ENCODE measurements at regions not wholly inside any gene's neighbourhood (a gene's known extent, or its start where the extent isn't known, plus 50 kb on each side); places are given as distances from the start of the nearest gene placed in this dataset.

GRCh38 chr14:55867719-55868118 is 250.5 kb upstream of the PELI2 start:
- no peak overlapping the region; the same call in 1 of the 2 replicates for H3K4me2 ChIP-seq (ENCODE audit: low read depth, low read length)
- CTCF ChIA-PET = no interaction called here
- no peak overlapping the region for H3K4me3 ChIP-seq (ENCODE audit: insufficient read depth, low read depth, low read length)
- BruUV-seq (replicated peaks) = no TSS peak
- H2BK5ac ChIP-seq (ENCODE audit: low read depth, low read length, poor library complexity, severe bottlenecking) = peak overlapping the region; percentile 58
- ATAC-seq (ENCODE audit: low read depth) (peak; percentile 80), DNase-seq (peak; percentile 52)
- dilution Hi-C loops (cut with HindIII; ENCODE audit: low sequenced_read_pairs, unreplicated experiment) = no loop called here
- intact Hi-C loops (cut with micrococcal nuclease) = no loop called here
- no peak overlapping the region for H2AK9ac ChIP-seq (replicated peaks; ENCODE audit: low read depth, low read length, poor library complexity)
- in situ Hi-C loops (cut with MboI; ENCODE audit: low sequenced_read_pairs) = no loop called here
- H4K91ac ChIP-seq (ENCODE audit: insufficient read depth, low read depth, low read length) = no peak overlapping the region
- no peak overlapping the region for H3K4ac ChIP-seq (ENCODE audit: low read depth, low read length)
- WGBS, 2 experiments (ENCODE audit: extremely low coverage in 2 of 2, insufficient read length in 1 of 2) = no CpG with 5 or more reads among the region's 1 CpG
- no peak overlapping the region for H4K5ac ChIP-seq (ENCODE audit: low read depth, low read length)
- no peak overlapping the region for H3K18ac ChIP-seq (ENCODE audit: low read depth, low read length)
- H2BK15ac ChIP-seq (ENCODE audit: low read depth, low read length) = no peak overlapping the region
- H2BK120ac ChIP-seq (ENCODE audit: low read depth, low read length) = no peak overlapping the region
- H3K56ac ChIP-seq (ENCODE audit: extremely low read depth, insufficient read depth, low read length) = no peak overlapping the region; the same call in 1 of the 2 replicates
- no peaks in the 10 kb centered on the region for H3K4me1 ChIP-seq (ENCODE audit: control insufficient read depth, insufficient read depth, low read length)
- H3K9ac ChIP-seq (ENCODE audit: low read depth, low read length) = no peak overlapping the region
- H3K36me3 ChIP-seq (ENCODE audit: control insufficient read depth, insufficient read depth, low read length) = no peaks in the 10 kb centered on the region
- no peak overlapping the region for H2AK5ac ChIP-seq (ENCODE audit: low read depth, low read length)
- no peak overlapping the region for H3K23ac ChIP-seq (ENCODE audit: low read depth, low read length)
- H4K20me1 ChIP-seq (ENCODE audit: insufficient read depth, low read length) = no peaks in the 10 kb centered on the region
- no peaks in the 10 kb centered on the region; the same call in 1 of the 2 replicates for H3K27me3 ChIP-seq (ENCODE audit: control insufficient read depth, insufficient read depth, low read length)
- no peak overlapping the region for H3K14ac ChIP-seq (replicated peaks; ENCODE audit: low read depth, low read length)
- no peak overlapping the region for H2AFZ ChIP-seq (replicated peaks; ENCODE audit: low read length, poor library complexity)
- no peaks in the 10 kb centered on the region for H3K79me1 ChIP-seq (ENCODE audit: low read depth in 1 of 2, low read length in 2 of 2)
- TF ChIP-seq SMC3 (IDR thresholded peaks at IDR 0.05; ENCODE audit: low read depth, low read length) = no peak
- TF ChIP-seq MXI1 (IDR thresholded peaks at IDR 0.05; ENCODE audit: borderline replicate concordance, low read depth, low read length) = no peak
- TF ChIP-seq CEBPB (IDR thresholded peaks at IDR 0.05; ENCODE audit: low read depth, low read length) = no peak
- no peak for TF ChIP-seq RAD21 (IDR thresholded peaks at IDR 0.05; ENCODE audit: low read length)
- TF ChIP-seq USF2 (IDR thresholded peaks at IDR 0.05; ENCODE audit: low read depth, low read length) = no peak
- no peak for TF ChIP-seq ELK1 (IDR thresholded peaks at IDR 0.05; ENCODE audit: borderline replicate concordance, low read depth, low read length)
- TF ChIP-seq CHD1 (IDR thresholded peaks at IDR 0.05; ENCODE audit: low read depth, low read length) = no peak
- TF ChIP-seq BHLHE40 (IDR thresholded peaks at IDR 0.05; ENCODE audit: low read depth, low read length) = no peak
- TF ChIP-seq RFX5 (IDR thresholded peaks at IDR 0.05; ENCODE audit: low read depth, low read length) = no peak
- TF ChIP-seq POLR2A (IDR thresholded peaks at IDR 0.05; ENCODE audit: low read depth, low read length) = no peak
- TF ChIP-seq CTCF (conservative IDR thresholded peaks at IDR 0.05; ENCODE audit: low read depth, low read length) = no peak
- TF ChIP-seq RCOR1 (IDR thresholded peaks at IDR 0.05; ENCODE audit: insufficient replicate concordance, low read length) = no peak
- no peak for TF ChIP-seq MAZ (IDR thresholded peaks at IDR 0.05; ENCODE audit: borderline replicate concordance, low read depth, low read length)
- TF ChIP-seq FOS (IDR thresholded peaks at IDR 0.05; ENCODE audit: low read depth, low read length) = no peak
- no peak for TF ChIP-seq MAFK (IDR thresholded peaks at IDR 0.05; ENCODE audit: low read depth, low read length)
- no peak for TF ChIP-seq NFE2L2 (IDR thresholded peaks at IDR 0.05; ENCODE audit: low read depth, low read length)
- no peak overlapping the region for H2BK20ac ChIP-seq (ENCODE audit: low read depth, low read length)
- no peak overlapping the region for H3K27ac ChIP-seq (ENCODE audit: insufficient read depth, low read length)
- no peak overlapping the region for H4K8ac ChIP-seq (ENCODE audit: low read depth in 2 of 2, low read length in 2 of 2)
- no peaks in the 10 kb centered on the region for H3K9me1 ChIP-seq (ENCODE audit: insufficient read depth, low read length)
- POLR2A ChIA-PET (ENCODE audit: unreplicated experiment) = no interaction called here
- no peaks in the 10 kb centered on the region for H3K9me3 ChIP-seq (ENCODE audit: control insufficient read depth, insufficient read depth, low read length)
